ENCODE measurements at regions not wholly inside any gene's neighbourhood (a gene's known extent, or its start where the extent isn't known, plus 50 kb on each side); places are given as distances from the start of the nearest gene placed in this dataset.

DNA sequence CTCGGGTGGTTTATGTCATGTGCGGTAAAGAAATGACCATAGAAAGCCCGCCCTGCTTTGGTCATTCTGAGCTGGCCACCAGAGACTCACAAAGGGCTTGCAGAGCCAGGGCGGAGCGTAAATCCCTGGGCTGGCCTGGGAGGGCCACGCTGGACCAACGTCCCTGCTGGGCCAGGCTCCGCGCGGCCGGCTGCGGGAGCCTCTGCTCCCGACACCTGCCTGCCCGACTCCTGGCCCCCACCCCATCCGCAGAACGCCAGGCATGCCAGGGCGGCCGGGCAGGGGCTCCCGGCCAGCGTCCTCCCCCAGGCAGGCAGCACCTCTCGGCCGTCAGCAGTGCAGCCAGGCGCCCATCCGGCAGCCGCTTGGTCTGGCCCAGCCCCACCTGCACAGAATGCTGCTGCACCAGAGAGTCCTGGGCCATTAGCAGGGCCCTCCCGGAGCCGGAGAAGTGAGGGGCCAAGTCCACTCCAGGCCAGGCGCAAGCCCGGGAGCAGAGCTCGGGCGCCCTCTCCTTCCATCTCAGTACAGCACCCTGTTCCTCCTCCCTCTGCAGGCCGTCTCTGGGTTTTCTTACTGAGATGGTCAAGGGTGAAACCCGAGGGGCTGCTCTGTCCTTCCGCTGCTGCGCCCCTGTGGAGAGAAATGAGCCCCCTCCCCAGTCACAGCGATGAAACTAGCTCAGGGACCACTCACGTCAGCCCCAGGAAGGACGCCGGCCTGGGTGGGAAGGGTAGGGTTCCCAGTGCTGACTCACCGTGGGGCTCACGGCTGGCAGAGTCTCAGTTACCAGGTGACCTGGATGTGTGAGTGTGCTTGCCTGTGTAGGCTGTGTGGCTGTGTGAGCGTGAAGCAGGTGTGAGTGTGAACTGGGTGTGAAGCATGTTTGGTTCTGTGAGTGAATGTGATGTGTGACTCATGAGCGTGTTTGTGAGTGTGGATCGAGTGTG is 83.3 kb downstream of the PTGR3 start:
- no peak overlapping the region for H3K27ac ChIP-seq
- no peaks in the 10 kb centered on the region for H3K36me3 ChIP-seq
- TF ChIP-seq, protein P1, sequence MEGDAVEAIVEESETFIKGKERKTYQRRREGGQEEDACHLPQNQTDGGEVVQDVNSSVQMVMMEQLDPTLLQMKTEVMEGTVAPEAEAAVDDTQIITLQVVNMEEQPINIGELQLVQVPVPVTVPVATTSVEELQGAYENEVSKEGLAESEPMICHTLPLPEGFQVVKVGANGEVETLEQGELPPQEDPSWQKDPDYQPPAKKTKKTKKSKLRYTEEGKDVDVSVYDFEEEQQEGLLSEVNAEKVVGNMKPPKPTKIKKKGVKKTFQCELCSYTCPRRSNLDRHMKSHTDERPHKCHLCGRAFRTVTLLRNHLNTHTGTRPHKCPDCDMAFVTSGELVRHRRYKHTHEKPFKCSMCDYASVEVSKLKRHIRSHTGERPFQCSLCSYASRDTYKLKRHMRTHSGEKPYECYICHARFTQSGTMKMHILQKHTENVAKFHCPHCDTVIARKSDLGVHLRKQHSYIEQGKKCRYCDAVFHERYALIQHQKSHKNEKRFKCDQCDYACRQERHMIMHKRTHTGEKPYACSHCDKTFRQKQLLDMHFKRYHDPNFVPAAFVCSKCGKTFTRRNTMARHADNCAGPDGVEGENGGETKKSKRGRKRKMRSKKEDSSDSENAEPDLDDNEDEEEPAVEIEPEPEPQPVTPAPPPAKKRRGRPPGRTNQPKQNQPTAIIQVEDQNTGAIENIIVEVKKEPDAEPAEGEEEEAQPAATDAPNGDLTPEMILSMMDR (IDR thresholded peaks at IDR 0.05) = peak in 1 of 2 donors; percentile 25
- DNase-seq (ENCODE audit: low spot score) = no peak
- H3K4me3 ChIP-seq = peak overlapping the region in 1 of 2 donors; percentile 45
- no peaks in the 10 kb centered on the region for H3K4me1 ChIP-seq
- no peaks in the 10 kb centered on the region for H3K9me3 ChIP-seq
- H3K27me3 ChIP-seq = no peaks in the 10 kb centered on the region

DNA sequence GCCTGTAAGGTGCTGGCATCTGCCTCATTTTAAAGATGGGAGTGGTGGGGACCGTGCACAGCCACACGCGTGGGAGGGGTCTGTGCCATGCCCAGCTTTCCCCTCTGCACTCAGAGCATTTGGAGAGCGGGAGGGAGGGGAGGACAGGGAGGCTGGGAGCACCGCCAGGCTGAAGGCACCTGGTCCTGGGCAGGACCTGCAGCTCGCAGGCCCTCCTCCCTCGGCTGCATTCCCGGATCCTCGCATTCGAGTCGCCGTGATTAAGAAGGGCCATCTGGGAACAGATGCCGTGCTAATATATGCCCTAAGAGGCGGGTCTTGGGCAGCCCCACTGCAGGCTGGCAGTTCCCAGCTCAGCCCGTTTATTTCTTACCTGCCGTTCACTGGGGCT is 84.0 kb downstream of the PTGR3 start:
- no peaks in the 10 kb centered on the region for H3K36me3 ChIP-seq
- TF ChIP-seq, protein P1 (IDR thresholded peaks at IDR 0.05) = no peak
- DNase-seq (ENCODE audit: low spot score) = no peak
- no peak overlapping the region for H3K27ac ChIP-seq
- H3K4me3 ChIP-seq = peak overlapping the region in 1 of 2 donors; percentile 45
- H3K27me3 ChIP-seq = no peaks in the 10 kb centered on the region
- H3K4me1 ChIP-seq = no peaks in the 10 kb centered on the region
- H3K9me3 ChIP-seq = no peaks in the 10 kb centered on the region

DNA sequence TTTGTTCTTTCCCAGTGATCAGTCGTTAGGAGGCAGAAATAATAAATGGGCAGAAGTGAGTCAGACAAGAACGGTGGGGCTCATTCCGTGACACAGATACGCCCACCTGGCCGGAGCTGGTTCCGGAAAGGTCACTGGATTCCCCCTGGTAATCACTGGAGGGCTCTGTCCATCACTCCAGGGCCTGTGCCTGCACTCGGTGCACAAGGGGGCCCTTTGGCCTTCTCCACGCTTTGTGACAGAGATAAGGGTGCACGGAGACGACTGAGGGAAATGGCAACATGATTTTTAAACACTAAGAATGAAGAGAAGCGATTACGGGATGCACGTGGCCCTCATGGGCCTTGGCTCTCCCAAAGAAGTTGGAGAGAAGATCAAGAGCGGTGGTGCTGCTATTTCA is 84.4 kb downstream of the PTGR3 start:
- no peaks in the 10 kb centered on the region for H3K4me1 ChIP-seq
- no peak for DNase-seq (ENCODE audit: low spot score)

DNA sequence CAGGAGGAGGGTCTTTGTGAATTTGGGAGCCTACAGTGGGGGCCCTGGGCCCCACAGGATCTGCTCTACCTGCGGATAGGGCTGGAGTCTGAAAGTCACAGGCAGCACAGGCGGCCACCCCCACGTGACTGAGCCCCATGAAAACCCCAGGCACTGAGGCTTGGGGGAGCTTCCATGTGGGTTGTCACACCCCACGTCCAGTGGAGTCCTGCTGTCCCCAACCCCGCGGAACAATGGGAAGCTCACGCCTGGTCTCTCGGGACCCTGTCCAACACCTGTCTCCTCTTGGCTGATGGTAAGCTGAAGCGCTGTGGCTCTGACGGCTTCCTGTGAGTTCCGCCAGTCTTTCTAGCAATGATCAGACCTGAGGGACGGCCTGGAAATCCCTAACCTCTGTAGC is 85.8 kb downstream of the PTGR3 start:
- TF ChIP-seq, protein P1 (IDR thresholded peaks at IDR 0.05) = no peak
- no peaks in the 10 kb centered on the region for H3K36me3 ChIP-seq
- no peaks in the 10 kb centered on the region for H3K27me3 ChIP-seq
- H3K9me3 ChIP-seq = no peaks in the 10 kb centered on the region
- no peak for DNase-seq (ENCODE audit: low spot score)
- no peak overlapping the region for H3K27ac ChIP-seq
- no peaks in the 10 kb centered on the region for H3K4me1 ChIP-seq
- H3K4me3 ChIP-seq = no peak overlapping the region

More for the DNA sequence above, 84.4 kb downstream of the PTGR3 start:
- no peak overlapping the region for H3K4me3 ChIP-seq
- no peaks in the 10 kb centered on the region for H3K27me3 ChIP-seq
- TF ChIP-seq, protein P1 (IDR thresholded peaks at IDR 0.05) = no peak
- H3K27ac ChIP-seq = no peak overlapping the region
- no peaks in the 10 kb centered on the region for H3K9me3 ChIP-seq
- H3K36me3 ChIP-seq = no peaks in the 10 kb centered on the region

DNA sequence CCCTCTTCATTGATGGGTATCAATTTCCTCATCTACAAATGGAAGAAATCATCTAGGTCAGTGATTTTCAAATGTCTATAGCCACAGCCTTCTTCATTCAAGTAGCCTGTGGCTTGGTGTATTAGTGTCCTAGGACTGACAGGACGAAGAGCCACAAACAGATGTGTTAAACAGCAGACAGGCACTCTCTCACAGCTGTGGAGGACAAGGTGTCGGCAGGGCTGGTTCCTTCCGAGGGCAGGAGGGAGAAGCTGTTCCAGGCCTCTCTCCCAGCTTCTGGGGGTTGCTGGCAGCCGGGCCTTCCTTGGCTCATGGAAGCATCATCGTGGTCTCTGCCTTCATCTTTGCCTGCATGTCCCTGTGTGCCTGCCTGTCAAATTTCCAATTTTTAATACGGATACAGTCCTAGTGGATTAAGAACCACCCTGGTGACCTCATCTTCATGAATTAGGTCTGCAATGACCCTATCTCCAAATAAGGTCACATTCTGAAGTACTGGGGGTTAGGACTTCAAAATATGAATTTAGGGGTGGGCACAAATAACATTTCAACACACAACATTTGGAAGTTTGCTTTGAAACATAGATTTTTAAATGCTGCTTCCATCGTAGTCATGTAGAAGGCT is 86.5 kb downstream of the PTGR3 start:
- Histone ChIP-seq H3K36me3 (no peaks in the 10 kb centered on the region), H3K4me1 (no peaks in the 10 kb centered on the region), H3K9me3 (no peaks in the 10 kb centered on the region), H3K4me3 (no peak overlapping the region), H3K27ac (no peak overlapping the region), H3K27me3 (no peaks in the 10 kb centered on the region)
- no peak for DNase-seq (ENCODE audit: low spot score)
- TF ChIP-seq, protein P1 (IDR thresholded peaks at IDR 0.05) = no peak

Measured in right atrium auricular region (tissue), 2 donors.